AG09309 (cell line): ENCODE measurements at regions not wholly inside any gene's neighbourhood (a gene's known extent, or its start where the extent isn't known, plus 50 kb on each side); places are given as distances from the start of the nearest gene placed in this dataset.

Experiments
- DNase-seq: peaks from one replicate; pipeline ENCODE4 v3.0.0-alpha.2; 2010; ENCODE audit warnings: low read depth
- H3K4me3 ChIP-seq: 2 replicates; pipeline ENCODE4 v1.5.1; 2011; ENCODE audit warnings: mild to moderate bottlenecking, low read depth, low read length, moderate library complexity; ENCODE audit not compliant: control insufficient read depth
- CTCF ChIP-seq: IDR thresholded peaks from 2 replicates; pipeline ENCODE4 v1.5.1; 2011; ENCODE audit warnings: mild to moderate bottlenecking, low read depth, low read length, inconsistent platforms; ENCODE audit not compliant: insufficient read depth, control insufficient read depth; ENCODE audit errors: missing control alignments

- DNase-seq = no peak
- H3K4me3 ChIP-seq = no peak overlapping the region
- no peak for TF ChIP-seq CTCF
Measured at GRCh38 chr1:67965995-67966665, 84.3 kb downstream of the DIRAS3 start.

- H3K4me3 ChIP-seq = no peak overlapping the region
- TF ChIP-seq CTCF = no peak
- no peak for DNase-seq
Measured at GRCh38 chr1:67963263-67963662, 87.2 kb downstream of the DIRAS3 start.

- no peak overlapping the region for H3K4me3 ChIP-seq
- no peak for DNase-seq
- no peak for TF ChIP-seq CTCF
Measured at GRCh38 chr1:67960766-67961165, 89.7 kb downstream of the DIRAS3 start.

GRCh38 chr1:67958472-67958871 is 92.0 kb downstream of the DIRAS3 start:
- no peak overlapping the region for H3K4me3 ChIP-seq
- DNase-seq = no peak
- no peak for TF ChIP-seq CTCF

GRCh38 chr1:67957066-67957465 is 93.4 kb downstream of the DIRAS3 start:
- no peak overlapping the region for H3K4me3 ChIP-seq
- DNase-seq = no peak
- no peak for TF ChIP-seq CTCF

GRCh38 chr1:67956116-67956515 is 94.3 kb downstream of the DIRAS3 start:
- no peak for TF ChIP-seq CTCF
- no peak overlapping the region for H3K4me3 ChIP-seq
- DNase-seq = no peak
